ENCODE measurements at regions not wholly inside any gene's neighbourhood (a gene's known extent, or its start where the extent isn't known, plus 50 kb on each side); places are given as distances from the start of the nearest gene placed in this dataset.

- TF ChIP-seq, protein P1, sequence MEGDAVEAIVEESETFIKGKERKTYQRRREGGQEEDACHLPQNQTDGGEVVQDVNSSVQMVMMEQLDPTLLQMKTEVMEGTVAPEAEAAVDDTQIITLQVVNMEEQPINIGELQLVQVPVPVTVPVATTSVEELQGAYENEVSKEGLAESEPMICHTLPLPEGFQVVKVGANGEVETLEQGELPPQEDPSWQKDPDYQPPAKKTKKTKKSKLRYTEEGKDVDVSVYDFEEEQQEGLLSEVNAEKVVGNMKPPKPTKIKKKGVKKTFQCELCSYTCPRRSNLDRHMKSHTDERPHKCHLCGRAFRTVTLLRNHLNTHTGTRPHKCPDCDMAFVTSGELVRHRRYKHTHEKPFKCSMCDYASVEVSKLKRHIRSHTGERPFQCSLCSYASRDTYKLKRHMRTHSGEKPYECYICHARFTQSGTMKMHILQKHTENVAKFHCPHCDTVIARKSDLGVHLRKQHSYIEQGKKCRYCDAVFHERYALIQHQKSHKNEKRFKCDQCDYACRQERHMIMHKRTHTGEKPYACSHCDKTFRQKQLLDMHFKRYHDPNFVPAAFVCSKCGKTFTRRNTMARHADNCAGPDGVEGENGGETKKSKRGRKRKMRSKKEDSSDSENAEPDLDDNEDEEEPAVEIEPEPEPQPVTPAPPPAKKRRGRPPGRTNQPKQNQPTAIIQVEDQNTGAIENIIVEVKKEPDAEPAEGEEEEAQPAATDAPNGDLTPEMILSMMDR (IDR thresholded peaks at IDR 0.05), result no peak
- no peaks in the 10 kb centered on the region for H3K4me1 Mint-ChIP-seq
- Histone ChIP-seq H3K4me1 (ENCODE audit: control insufficient read depth, insufficient read depth, low read length) (no peaks in the 10 kb centered on the region), H3K9me3 (ENCODE audit: control insufficient read depth, insufficient read depth, low read length) (no peaks in the 10 kb centered on the region), H3K27me3 (ENCODE audit: control insufficient read depth, insufficient read depth, low read length) (no peaks in the 10 kb centered on the region), H3K27ac (ENCODE audit: low read length) (no peak overlapping the region), H3K4me3 (ENCODE audit: low read length) (no peak overlapping the region), H3K36me3 (ENCODE audit: control insufficient read depth, insufficient read depth, low read length) (no peaks in the 10 kb centered on the region)
- H3K9me3 Mint-ChIP-seq, result no peaks in the 10 kb centered on the region
- intact Hi-C loops (cut with micrococcal nuclease), result no loop called here
- ATAC-seq (no peak), DNase-seq (no peak)
- no peaks in the 10 kb centered on the region for H3K36me3 Mint-ChIP-seq
- H3K4me3 Mint-ChIP-seq, result no peak overlapping the region
- 64% methylated on average over 1 of the region's 1 CpG for WGBS (ENCODE audit: insufficient coverage)
- H3K27me3 Mint-ChIP-seq (ENCODE audit: low read depth in 2 of 2), result peaks cover 0 to under 1% of the 10 kb centered on the region in 2 donors
- no peak overlapping the region for H3K27ac Mint-ChIP-seq
Observed at GRCh38 chr13:106927421-106927820, 359.5 kb upstream of the ARGLU1 start.

DNA sequence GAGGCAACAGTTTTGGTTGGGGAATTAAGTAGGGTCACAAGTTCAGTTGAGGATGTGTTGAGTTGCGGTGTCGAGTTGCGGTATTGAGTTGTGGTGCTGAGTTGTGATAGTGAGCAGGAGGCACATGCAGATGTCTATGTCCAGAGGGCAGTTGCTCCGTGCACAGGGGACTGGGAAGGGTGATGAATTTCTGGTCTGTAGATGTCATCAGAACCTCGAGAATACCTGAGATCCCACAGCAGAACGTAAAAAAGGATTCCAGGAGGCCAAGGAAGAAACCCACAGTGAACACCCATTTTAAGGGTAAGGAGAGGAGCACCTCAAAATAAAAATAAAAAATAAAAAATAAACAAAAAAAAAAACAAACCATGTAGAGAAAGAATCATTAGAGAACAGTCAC lies 354.4 kb upstream of the ARGLU1 start:
- Mint-ChIP-seq H3K9me3 (no peaks in the 10 kb centered on the region), H3K36me3 (no peaks in the 10 kb centered on the region), H3K27me3 (ENCODE audit: low read depth in 2 of 2) (peaks cover 8 to 17% of the 10 kb centered on the region in 2 donors), H3K4me3 (no peak overlapping the region), H3K27ac (no peak overlapping the region), H3K4me1 (peaks cover 7% of the 10 kb centered on the region in 2 donors)
- no peak overlapping the region for H3K27ac ChIP-seq (ENCODE audit: low read length)
- no peak for ATAC-seq
- DNase-seq, result no peak
- intact Hi-C loops (cut with micrococcal nuclease), result no loop called here
- no peaks in the 10 kb centered on the region for H3K36me3 ChIP-seq (ENCODE audit: control insufficient read depth, insufficient read depth, low read length)
- H3K4me1 ChIP-seq (ENCODE audit: control insufficient read depth, insufficient read depth, low read length), result no peaks in the 10 kb centered on the region
- no peaks in the 10 kb centered on the region for H3K27me3 ChIP-seq (ENCODE audit: control insufficient read depth, insufficient read depth, low read length)
- WGBS (ENCODE audit: insufficient coverage), result 87% methylated on average over 5 of the region's 6 CpGs
- H3K4me3 ChIP-seq (ENCODE audit: low read length), result no peak overlapping the region
- H3K9me3 ChIP-seq (ENCODE audit: control insufficient read depth, insufficient read depth, low read length), result no peaks in the 10 kb centered on the region
- TF ChIP-seq, protein P1 (IDR thresholded peaks at IDR 0.05), result no peak

DNA sequence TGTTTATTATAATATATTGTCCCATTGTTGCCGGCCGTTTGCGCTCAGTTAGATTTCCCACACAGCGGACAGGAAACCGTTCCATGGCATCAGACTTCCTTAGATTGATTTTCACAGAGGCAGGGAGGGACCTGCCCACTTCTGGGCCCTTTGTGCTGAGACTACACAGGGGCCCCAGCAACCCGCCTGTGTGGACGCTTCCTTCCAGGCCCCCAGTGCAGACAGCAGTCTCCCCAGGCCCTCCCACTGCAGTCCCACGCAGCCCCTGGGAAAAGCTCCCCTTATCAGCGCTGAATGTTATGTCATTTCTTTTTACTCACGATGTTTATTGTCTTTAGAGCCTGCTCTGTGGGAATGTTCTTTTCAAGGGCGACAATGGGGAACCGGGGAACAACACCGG lies 351.7 kb upstream of the ARGLU1 start:
- no peaks in the 10 kb centered on the region for H3K36me3 ChIP-seq (ENCODE audit: control insufficient read depth, insufficient read depth, low read length)
- Mint-ChIP-seq H3K4me1 (peaks cover 7% of the 10 kb centered on the region in 2 donors), H3K36me3 (no peaks in the 10 kb centered on the region), H3K4me3 (peak overlapping the region; percentile 40), H3K27ac (no peak overlapping the region), H3K27me3 (ENCODE audit: low read depth in 2 of 2) (peaks cover 8 to 17% of the 10 kb centered on the region in 2 donors), H3K9me3 (no peaks in the 10 kb centered on the region)
- H3K4me3 ChIP-seq (ENCODE audit: low read length), result no peak overlapping the region
- DNase-seq (no peak), ATAC-seq (no peak)
- intact Hi-C loops (cut with micrococcal nuclease), result no loop called here
- no peaks in the 10 kb centered on the region for H3K9me3 ChIP-seq (ENCODE audit: control insufficient read depth, insufficient read depth, low read length)
- H3K4me1 ChIP-seq (ENCODE audit: control insufficient read depth, insufficient read depth, low read length), result no peaks in the 10 kb centered on the region
- TF ChIP-seq, protein P1 (IDR thresholded peaks at IDR 0.05), result no peak
- no peaks in the 10 kb centered on the region for H3K27me3 ChIP-seq (ENCODE audit: control insufficient read depth, insufficient read depth, low read length)
- H3K27ac ChIP-seq (ENCODE audit: low read length), result no peak overlapping the region
- 38% methylated on average over 13 of the region's 13 CpGs for WGBS (ENCODE audit: insufficient coverage)

DNA sequence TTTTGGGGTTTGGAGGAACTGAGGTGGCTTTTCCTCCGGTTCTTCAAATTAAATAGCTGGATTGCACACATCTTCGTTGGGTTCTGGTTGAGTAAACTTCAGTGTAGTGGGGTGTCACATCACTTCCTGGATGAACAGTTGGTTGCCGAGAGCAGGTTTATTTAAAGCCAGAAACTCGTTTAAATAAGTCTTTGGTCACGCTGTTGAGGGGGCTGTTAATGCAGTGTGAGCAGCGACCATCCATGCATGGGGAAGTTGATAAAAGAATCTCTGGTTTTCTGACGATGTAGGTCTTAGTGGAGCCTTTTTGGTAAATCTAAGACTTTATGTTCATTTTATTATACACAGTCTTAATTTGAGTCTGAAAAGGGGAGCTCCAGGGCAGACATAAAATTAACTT lies 351.2 kb upstream of the ARGLU1 start:
- Mint-ChIP-seq H3K4me3 (peak overlapping the region; percentile 40), H3K36me3 (no peaks in the 10 kb centered on the region), H3K9me3 (no peaks in the 10 kb centered on the region), H3K4me1 (peaks cover 7% of the 10 kb centered on the region in 2 donors), H3K27ac (no peak overlapping the region), H3K27me3 (ENCODE audit: low read depth in 2 of 2) (peaks cover 8 to 22% of the 10 kb centered on the region in 2 donors)
- Histone ChIP-seq H3K4me1 (ENCODE audit: control insufficient read depth, insufficient read depth, low read length) (no peaks in the 10 kb centered on the region), H3K36me3 (ENCODE audit: control insufficient read depth, insufficient read depth, low read length) (no peaks in the 10 kb centered on the region), H3K9me3 (ENCODE audit: control insufficient read depth, insufficient read depth, low read length) (no peaks in the 10 kb centered on the region), H3K4me3 (ENCODE audit: low read length) (no peak overlapping the region), H3K27ac (ENCODE audit: low read length) (no peak overlapping the region), H3K27me3 (ENCODE audit: control insufficient read depth, insufficient read depth, low read length) (no peaks in the 10 kb centered on the region)
- WGBS (ENCODE audit: insufficient coverage), result 2% methylated on average over 6 of the region's 7 CpGs
- ATAC-seq (no peak), DNase-seq (no peak)
- intact Hi-C loops (cut with micrococcal nuclease), result no loop called here
- TF ChIP-seq, protein P1 (IDR thresholded peaks at IDR 0.05), result no peak

Data from natural killer cell (primary cell).